H1 (cell line): ENCODE measurements at regions not wholly inside any gene's neighbourhood (a gene's known extent, or its start where the extent isn't known, plus 50 kb on each side); places are given as distances from the start of the nearest gene placed in this dataset.

Source experiments
- BACH1 ChIP-seq: IDR thresholded peaks from 2 replicates; pipeline ENCODE4 v1.6.1; 2012; ENCODE audit warnings: low read length, improper control_type of control experiment
- MAFK ChIP-seq: IDR thresholded peaks from 2 replicates; pipeline ENCODE4 v1.6.1; 2012; ENCODE audit warnings: low read depth, mild to moderate bottlenecking, improper control_type of control experiment, low read length
- NANOG ChIP-seq: IDR thresholded peaks from 2 replicates; pipeline ENCODE4 v1.6.1; 2011; ENCODE audit warnings: low read length, low read depth, mild to moderate bottlenecking, inconsistent platforms; ENCODE audit not compliant: insufficient read depth, poor library complexity, severe bottlenecking
- TBP ChIP-seq: IDR thresholded peaks from 2 replicates; pipeline ENCODE4 v1.6.1; 2011; ENCODE audit warnings: low read depth, low read length, improper control_type of control experiment

- TF ChIP-seq TBP = no peak
- TF ChIP-seq MAFK = no peak
- no peak for TF ChIP-seq NANOG
- TF ChIP-seq BACH1 = no peak
Observed at GRCh38 chr7:138289082-138289481, 171.0 kb upstream of the TRIM24 start (continued).
